ENCODE measurements at regions not wholly inside any gene's neighbourhood (a gene's known extent, or its start where the extent isn't known, plus 50 kb on each side); places are given as distances from the start of the nearest gene placed in this dataset.

GRCh38 chr5:68544648-68545552 is 329.3 kb downstream of the PIK3R1 start (continued):
- TF ChIP-seq ZNF280C (tag by site-specific recombination; IDR thresholded peaks at IDR 0.05), result no peak
- peak; percentile 54; the same call in 1 of the 2 replicates for TF ChIP-seq ZBTB44 (tag by site-specific recombination; IDR thresholded peaks at IDR 0.05)
- 0 out of 2 replicates have a peak, but pooled peaks have one; percentile 40 for TF ChIP-seq SP7 (tag by site-specific recombination; IDR thresholded peaks at IDR 0.05)
- TF ChIP-seq ZNF423 (tag by site-specific recombination; IDR thresholded peaks at IDR 0.05), result no peak
- TF ChIP-seq EGR2 (tag by site-specific recombination; IDR thresholded peaks at IDR 0.05; ENCODE audit: low read depth), result peak; percentile 71; the same call in 1 of the 2 replicates
- TF ChIP-seq ZXDB (tag by site-specific recombination; IDR thresholded peaks at IDR 0.05), result 0 out of 2 replicates have a peak, but pooled peaks have one; percentile 15
- TF ChIP-seq ZSCAN18 (tag by site-specific recombination; IDR thresholded peaks at IDR 0.05), result no peak
- peak; percentile 40; the same call in 1 of the 2 replicates for TF ChIP-seq BCL6B (tag by site-specific recombination; IDR thresholded peaks at IDR 0.05)
- TF ChIP-seq ZNF785 (tag by site-specific recombination; IDR thresholded peaks at IDR 0.05), result no peak
- TF ChIP-seq OVOL3 (tag by site-specific recombination; IDR thresholded peaks at IDR 0.05), result no peak
- no peak for TF ChIP-seq ZNF529 (tag by site-specific recombination; IDR thresholded peaks at IDR 0.05; ENCODE audit: insufficient replicate concordance)
- TF ChIP-seq ZFHX2 (tag by site-specific recombination; conservative IDR thresholded peaks at IDR 0.05), result peak; percentile 68
- no peak for TF ChIP-seq ZNF138 (tag by site-specific recombination; IDR thresholded peaks at IDR 0.05; ENCODE audit: borderline replicate concordance)
- no peak for TF ChIP-seq ZFP37 (tag by site-specific recombination; IDR thresholded peaks at IDR 0.05)
- no peak for TF ChIP-seq ZNF514 (tag by site-specific recombination; IDR thresholded peaks at IDR 0.05)
- TF ChIP-seq, protein P1, sequence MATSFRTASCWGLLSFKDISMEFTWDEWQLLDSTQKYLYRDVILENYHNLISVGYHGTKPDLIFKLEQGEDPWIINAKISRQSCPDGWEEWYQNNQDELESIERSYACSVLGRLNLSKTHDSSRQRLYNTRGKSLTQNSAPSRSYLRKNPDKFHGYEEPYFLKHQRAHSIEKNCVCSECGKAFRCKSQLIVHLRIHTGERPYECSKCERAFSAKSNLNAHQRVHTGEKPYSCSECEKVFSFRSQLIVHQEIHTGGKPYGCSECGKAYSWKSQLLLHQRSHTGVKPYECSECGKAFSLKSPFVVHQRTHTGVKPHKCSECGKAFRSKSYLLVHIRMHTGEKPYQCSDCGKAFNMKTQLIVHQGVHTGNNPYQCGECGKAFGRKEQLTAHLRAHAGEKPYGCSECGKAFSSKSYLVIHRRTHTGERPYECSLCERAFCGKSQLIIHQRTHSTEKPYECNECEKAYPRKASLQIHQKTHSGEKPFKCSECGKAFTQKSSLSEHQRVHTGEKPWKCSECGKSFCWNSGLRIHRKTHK (tag by site-specific recombination; IDR thresholded peaks at IDR 0.05), result no peak
- TF ChIP-seq ZSCAN30 (tag by site-specific recombination; IDR thresholded peaks at IDR 0.05), result no peak
- TF ChIP-seq TRIM28 (IDR thresholded peaks at IDR 0.05; ENCODE audit: borderline replicate concordance, low read length), result peak; percentile 51; the same call in 1 of the 2 replicates
- peak; percentile 61 for TF ChIP-seq ZBTB8A (tag by site-specific recombination; IDR thresholded peaks at IDR 0.05)
- TF ChIP-seq ZBTB48 (tag by site-specific recombination; IDR thresholded peaks at IDR 0.05), result no peak
- no peak for TF ChIP-seq ZNF776 (tag by site-specific recombination; IDR thresholded peaks at IDR 0.05; ENCODE audit: borderline replicate concordance)
- TF ChIP-seq ZNF211 (tag by site-specific recombination; IDR thresholded peaks at IDR 0.05; ENCODE audit: low read depth), result no peak
- TF ChIP-seq, protein P2, sequence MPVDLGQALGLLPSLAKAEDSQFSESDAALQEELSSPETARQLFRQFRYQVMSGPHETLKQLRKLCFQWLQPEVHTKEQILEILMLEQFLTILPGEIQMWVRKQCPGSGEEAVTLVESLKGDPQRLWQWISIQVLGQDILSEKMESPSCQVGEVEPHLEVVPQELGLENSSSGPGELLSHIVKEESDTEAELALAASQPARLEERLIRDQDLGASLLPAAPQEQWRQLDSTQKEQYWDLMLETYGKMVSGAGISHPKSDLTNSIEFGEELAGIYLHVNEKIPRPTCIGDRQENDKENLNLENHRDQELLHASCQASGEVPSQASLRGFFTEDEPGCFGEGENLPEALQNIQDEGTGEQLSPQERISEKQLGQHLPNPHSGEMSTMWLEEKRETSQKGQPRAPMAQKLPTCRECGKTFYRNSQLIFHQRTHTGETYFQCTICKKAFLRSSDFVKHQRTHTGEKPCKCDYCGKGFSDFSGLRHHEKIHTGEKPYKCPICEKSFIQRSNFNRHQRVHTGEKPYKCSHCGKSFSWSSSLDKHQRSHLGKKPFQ (tag by site-specific recombination; IDR thresholded peaks at IDR 0.05), result no peak
- TF ChIP-seq ZNF302 (tag by site-specific recombination; IDR thresholded peaks at IDR 0.05; ENCODE audit: low read depth), result no peak
- no peak for TF ChIP-seq ZNF549 (tag by site-specific recombination; IDR thresholded peaks at IDR 0.05)
- TF ChIP-seq ZNF2 (tag by site-specific recombination; IDR thresholded peaks at IDR 0.05), result no peak
- 0 out of 2 replicates have a peak, but pooled peaks have one; percentile 23 for TF ChIP-seq ZNF335 (tag by site-specific recombination; conservative IDR thresholded peaks at IDR 0.05)
- TF ChIP-seq ZNF433 (tag by site-specific recombination; IDR thresholded peaks at IDR 0.05; ENCODE audit: low read depth), result no peak
- TF ChIP-seq ZNF558 (tag by site-specific recombination; IDR thresholded peaks at IDR 0.05), result no peak
- no peak for TF ChIP-seq ZNF404 (tag by site-specific recombination; IDR thresholded peaks at IDR 0.05)
